ENCODE measurements at regions not wholly inside any gene's neighbourhood (a gene's known extent, or its start where the extent isn't known, plus 50 kb on each side); places are given as distances from the start of the nearest gene placed in this dataset.

DNA sequence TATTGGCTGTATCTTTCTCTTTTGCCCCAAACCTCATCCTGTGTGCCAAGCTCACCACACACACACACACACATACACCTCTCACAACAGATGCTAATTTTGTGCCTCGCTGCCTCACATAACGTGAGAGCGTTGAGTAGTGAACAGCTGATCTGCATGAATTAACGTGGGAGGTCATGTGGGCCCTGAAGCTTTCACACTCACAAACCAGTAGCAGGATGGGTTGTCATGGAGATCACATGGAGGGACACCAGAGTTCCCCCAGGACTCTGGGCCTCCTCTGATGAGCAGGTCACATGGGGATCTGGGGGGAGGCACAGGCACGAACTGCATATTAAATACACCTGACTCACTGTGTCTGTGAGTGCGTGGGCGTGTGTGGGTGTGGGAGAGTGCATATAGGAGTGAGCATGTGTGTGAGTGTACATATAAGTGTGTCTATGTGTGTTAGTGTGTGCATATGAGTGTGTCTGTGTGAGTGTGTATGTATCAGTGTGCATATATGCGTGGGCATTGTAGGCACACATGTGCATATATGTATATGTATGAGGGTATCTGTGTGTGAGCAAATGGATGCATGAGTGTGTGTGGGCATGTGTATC, 62.7 kb upstream of the SULF2 start:
- TF ChIP-seq CTCF (conservative IDR thresholded peaks at IDR 0.05), result no peak
- no peak for TF ChIP-seq ZFX (IDR thresholded peaks at IDR 0.05)

Data from C4-2B (cell line).